Kidney (tissue), 13 donors: ENCODE measurements at regions not wholly inside any gene's neighbourhood (a gene's known extent, or its start where the extent isn't known, plus 50 kb on each side); places are given as distances from the start of the nearest gene placed in this dataset.

Experiments used
- DNase-seq, 5 donors: peaks; one replicate each; pipeline ENCODE4 v3.0.0-alpha.2; 2013 to 2020
- FAIRE-seq: peaks from 2 replicates; lab custom pipeline; 2012; peaks lifted over from hg19 to GRCh38; lab: Jason Lieb, UNC
- H3K27ac ChIP-seq, 2 donors: one replicate each; pipeline ENCODE4 v1.7.0; 2013; ENCODE audit warnings: low read depth in 2 of 2, low read length in 2 of 2, inconsistent platforms in 1 of 2
- H3K27me3 ChIP-seq: one replicate; pipeline ENCODE4 v1.7.1; 2013; ENCODE audit warnings: low read length, inconsistent platforms; ENCODE audit not compliant: control insufficient read depth, insufficient read depth
- H3K36me3 ChIP-seq, 3 donors: one replicate each; pipeline versions ENCODE4 v1.7.0 to v1.7.1; 2013; ENCODE audit warnings: low read length in 3 of 3, control low read depth in 1 of 3, inconsistent platforms in 1 of 3; ENCODE audit not compliant: insufficient read depth in 3 of 3, control insufficient read depth in 2 of 3
- H3K4me1 ChIP-seq, 3 donors: one replicate each; pipeline versions ENCODE4 v1.7.0 to v1.7.1; 2013; ENCODE audit warnings: low read length in 3 of 3, inconsistent platforms in 1 of 3, low read depth in 1 of 3; ENCODE audit not compliant: control insufficient read depth in 2 of 3, insufficient read depth in 2 of 3
- H3K4me3 ChIP-seq, 3 donors: one replicate each; pipeline versions ENCODE4 v1.7.0 to v1.8.1; 2013; ENCODE audit warnings: low read length in 3 of 3, control low read depth in 1 of 3, inconsistent platforms in 1 of 3
- H3K9ac ChIP-seq, 3 donors: one replicate each; pipeline versions ENCODE4 v1.7.0 to v1.7.1; 2013; ENCODE audit warnings: low read length in 3 of 3, control low read depth in 1 of 3, inconsistent platforms in 1 of 3
- H3K9me3 ChIP-seq, 3 donors: one replicate each; pipeline versions ENCODE4 v1.7.0 to v1.7.1; 2013; ENCODE audit warnings: low read length in 3 of 3, control low read depth in 1 of 3, inconsistent platforms in 1 of 3; ENCODE audit not compliant: control insufficient read depth in 2 of 3, insufficient read depth in 1 of 3
- CTCF ChIP-seq: IDR thresholded peaks from 3 replicates; pipeline ENCODE4 v1.5.1; 2012; ENCODE audit warnings: mild to moderate bottlenecking, moderate library complexity, borderline replicate concordance; ENCODE audit not compliant: insufficient read depth; ENCODE audit errors: extremely low read depth
- intact Hi-C: fragments of 100-400 bp; cut with DNase I; formaldehyde crosslinking; loops from one replicate; pipeline ENCODE4 v1.11.1; 2022
- donor health status: control.
- donor health status: control.
- donor health status: control.
- donor health status: control.
- donor health status: control.
- donor health status: DM: yes; HTN: yes; CAD: no.
- donor health status: Normal renal cell carcinoma (clear cell type).

DNA sequence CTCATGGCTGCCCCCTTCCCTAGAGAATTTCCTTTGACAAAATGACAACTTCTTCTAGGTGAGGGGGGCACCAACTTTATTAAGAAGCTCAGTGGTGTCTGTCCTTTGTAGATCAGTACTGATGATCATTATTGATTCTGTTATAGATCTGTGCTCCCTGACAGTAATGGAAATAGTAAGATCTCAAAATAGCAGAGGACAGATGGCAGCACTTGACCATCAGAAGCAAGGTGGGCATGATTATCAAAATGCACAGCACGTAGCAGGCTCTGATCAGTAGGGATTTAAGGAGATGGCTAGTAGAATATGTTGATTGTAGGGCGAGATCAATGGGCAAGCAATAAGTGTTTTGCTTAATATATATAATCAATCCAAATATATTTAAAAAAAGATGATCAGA, 208.6 kb upstream of the HDDC2 start:
- H3K9ac ChIP-seq, result no peak overlapping the region
- no peaks in the 10 kb centered on the region for H3K4me1 ChIP-seq
- H3K4me3 ChIP-seq, result no peak overlapping the region
- DNase-seq (no peak), FAIRE-seq (no peak)
- no peak overlapping the region for H3K27ac ChIP-seq
- intact Hi-C loops, result no loop called here
- no peak for TF ChIP-seq CTCF
- H3K27me3 ChIP-seq, result no peaks in the 10 kb centered on the region
- no peaks in the 10 kb centered on the region for H3K36me3 ChIP-seq
- no peaks in the 10 kb centered on the region for H3K9me3 ChIP-seq

DNA sequence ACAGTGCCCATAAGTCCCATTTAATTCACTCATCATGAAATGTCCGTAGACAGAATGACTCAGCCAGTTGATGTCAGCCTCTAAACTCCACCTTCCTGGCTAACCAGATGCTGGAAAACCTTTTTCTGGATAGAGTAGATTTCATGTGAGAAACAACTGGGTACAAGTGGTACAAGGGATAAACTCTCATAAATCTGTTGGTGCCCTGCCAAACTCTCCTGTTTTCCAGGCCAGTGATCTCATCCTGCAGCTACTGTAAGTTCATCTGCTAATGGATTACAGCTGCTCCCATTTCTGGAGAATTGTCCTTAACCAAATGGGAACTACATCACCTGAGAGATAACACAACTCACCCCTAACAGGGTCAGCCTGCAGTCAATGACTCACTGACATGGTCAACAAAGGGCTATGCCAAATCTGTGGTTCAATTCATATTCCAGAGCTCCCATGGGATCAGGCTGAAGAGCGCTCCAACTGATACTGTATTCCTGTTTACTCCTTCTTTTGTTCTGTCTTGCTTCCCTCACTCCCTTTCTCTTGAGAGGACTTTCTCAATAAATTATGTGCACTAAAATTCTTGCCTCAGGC, 210.1 kb upstream of the HDDC2 start:
- Histone ChIP-seq H3K4me3 (no peak overlapping the region), H3K9me3 (no peaks in the 10 kb centered on the region), H3K4me1 (no peaks in the 10 kb centered on the region), H3K9ac (no peak overlapping the region), H3K27me3 (no peaks in the 10 kb centered on the region), H3K36me3 (no peaks in the 10 kb centered on the region), H3K27ac (no peak overlapping the region)
- no peak for FAIRE-seq
- intact Hi-C loops, result no loop called here
- TF ChIP-seq CTCF, result no peak
- no peak for DNase-seq

- no peak for FAIRE-seq
- no peak for TF ChIP-seq CTCF
- no peak for DNase-seq
Observed at GRCh38 chr6:125512621-125513020, 210.9 kb upstream of the HDDC2 start.

GRCh38 chr6:125513978-125514377, 212.2 kb upstream of the HDDC2 start:
- intact Hi-C loops, result no loop called here
- Histone ChIP-seq H3K9ac (no peak overlapping the region), H3K27me3 (no peaks in the 10 kb centered on the region), H3K4me3 (no peak overlapping the region), H3K27ac (no peak overlapping the region), H3K4me1 (no peaks in the 10 kb centered on the region), H3K9me3 (no peaks in the 10 kb centered on the region), H3K36me3 (no peaks in the 10 kb centered on the region)
- TF ChIP-seq CTCF, result no peak
- no peak for DNase-seq
- FAIRE-seq, result no peak

More at GRCh38 chr6:125512621-125513020, 210.9 kb upstream of the HDDC2 start:
- no peaks in the 10 kb centered on the region for H3K27me3 ChIP-seq
- H3K27ac ChIP-seq, result no peak overlapping the region
- H3K9me3 ChIP-seq, result no peaks in the 10 kb centered on the region
- H3K4me3 ChIP-seq, result no peak overlapping the region
- intact Hi-C loops, result no loop called here
- H3K4me1 ChIP-seq, result no peaks in the 10 kb centered on the region
- H3K9ac ChIP-seq, result no peak overlapping the region
- H3K36me3 ChIP-seq, result no peaks in the 10 kb centered on the region
